ENCODE measurements at regions not wholly inside any gene's neighbourhood (a gene's known extent, or its start where the extent isn't known, plus 50 kb on each side); places are given as distances from the start of the nearest gene placed in this dataset.

DNA sequence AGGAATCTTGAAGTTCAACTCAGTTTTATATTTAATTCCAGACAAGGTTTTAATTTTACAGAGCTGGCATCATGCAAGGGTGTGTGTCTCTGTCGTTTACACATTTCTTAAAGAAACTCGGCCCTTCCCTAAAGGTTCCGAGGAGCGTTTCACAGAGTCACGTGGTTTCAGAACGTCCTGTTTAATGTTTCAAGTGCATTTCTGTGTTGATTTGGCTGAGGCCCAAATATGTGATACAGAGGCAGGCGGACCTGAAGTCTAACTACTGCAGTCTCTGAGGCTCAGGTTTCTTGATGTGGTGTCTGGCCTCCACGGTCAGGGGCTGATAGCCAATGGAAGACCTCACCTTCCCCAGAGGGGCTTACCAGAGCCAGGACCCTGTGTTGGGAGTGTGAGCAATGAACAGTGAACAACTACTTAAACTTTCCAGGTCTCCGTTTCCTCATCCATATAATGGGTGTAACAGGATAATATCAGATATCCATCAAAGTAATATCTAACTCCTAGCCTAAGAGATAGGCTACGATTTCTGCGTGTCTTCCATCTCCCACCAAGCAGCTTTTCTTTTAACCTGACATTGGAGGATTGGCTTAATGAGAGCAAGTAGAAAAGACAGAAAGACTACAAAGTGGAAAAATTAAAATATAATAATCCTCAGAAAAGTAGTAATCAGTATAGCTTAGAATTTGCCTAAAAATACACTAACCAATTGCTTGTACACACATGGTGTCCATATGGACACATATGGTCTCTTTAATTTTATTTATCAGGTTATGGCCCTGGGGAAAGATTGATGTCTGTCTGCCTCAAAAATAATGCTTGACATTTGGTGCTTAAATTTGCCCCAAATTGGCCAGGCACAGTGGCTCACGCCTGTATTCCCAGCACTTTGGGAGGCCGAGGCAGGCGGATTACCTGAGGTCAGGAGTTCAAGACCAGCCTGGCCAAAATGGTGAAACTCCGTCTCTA is 50.0 kb upstream of the TRIM2 start:
- Mint-ChIP-seq H3K27ac (peak overlapping the region in 3 of 8 donors; percentile 27 to 73 (median 55)), H3K36me3 (no peaks in the 10 kb centered on the region), H3K27me3 (peaks cover 19 to 60% of the 10 kb centered on the region in 2 donors), H3K4me1 (peaks cover 11 to 27% (median 20%) of the 10 kb centered on the region in 3 donors), H3K9me3 (peaks cover 0 to 2% (median 0%) of the 10 kb centered on the region in 5 donors), H3K4me3 (peak overlapping the region; percentile 78 to 91 (median 87))
- POLR2A ChIA-PET = no interaction called here
- no peaks in the 10 kb centered on the region for H3K27me3 ChIP-seq (ENCODE audit: insufficient read depth, low read length, poor library complexity, severe bottlenecking)
- H3K4me3 ChIP-seq (ENCODE audit: low read length) = peak overlapping the region; percentile 70
- CTCF ChIA-PET = interaction anchor here (1.2 kb wide), 1 partner anchor 26 kb away, joined by 4 read pairs; no protein-coding TSS in a partner anchor
- H3K36me3 ChIP-seq (ENCODE audit: insufficient read depth, low read length) = no peaks in the 10 kb centered on the region
- H3K9me3 ChIP-seq (ENCODE audit: low read length) = no peaks in the 10 kb centered on the region
- no peak for DNase-seq
- peaks cover 13% of the 10 kb centered on the region for H3K4me1 ChIP-seq (ENCODE audit: insufficient read depth, low read length)
- H3K27ac ChIP-seq (ENCODE audit: low read depth, low read length) = no peak overlapping the region

Measured in CD8-positive, alpha-beta memory T cell (primary cell).